K562 (cell line): ENCODE measurements at regions not wholly inside any gene's neighbourhood (a gene's known extent, or its start where the extent isn't known, plus 50 kb on each side); places are given as distances from the start of the nearest gene placed in this dataset.

ENCODE experiments used
- ATAC-seq: fragments of 200-7000 bp; cut with Tn5 transposase; 3 replicates; pipeline ENCODE4 v1.9.1; 2020; ENCODE audit warnings: moderate library complexity
- BruUV-seq: library from RNA; stranded (reverse); fragments of 400-500 nt; replicated peaks from 2 replicates; lab custom pipeline; 2021; lab: Mats Ljungman, UMichigan
- CTCF ChIA-PET: fragments of 300-600 bp; formaldehyde crosslinking; extraction: SDS; loops from one replicate; lab custom pipeline; 2021; ENCODE audit warnings: low intra/inter-chr PET ratio; lab: Yijun Ruan, JAX
- POLR2A ChIA-PET: fragments of 300-600, 350-650 bp; sonication (Branson Sonifier 250); formaldehyde crosslinking; extraction: SDS; loops from one replicate; lab custom pipeline; 2021; ENCODE audit warnings: antibody characterized with exemption, inconsistent platforms; lab: Yijun Ruan, JAX
- DNase-seq, 4 experiments: peaks; one replicate each; pipeline versions ENCODE4 v3.0.0 to v3.0.0-alpha.2; 2011 to 2018; ENCODE audit warnings: low spot score in 3 of 4, mixed read lengths in 3 of 4; ENCODE audit errors: extremely low read depth in 1 of 4
- FAIRE-seq: peaks from 2 replicates; lab custom pipeline; 2011; peaks lifted over from hg19 to GRCh38; lab: Jason Lieb, UNC
- H2AFZ ChIP-seq: 2 replicates; pipeline ENCODE4 v1.6.0; 2011; ENCODE audit warnings: low read depth, low read length, control low read depth, inconsistent platforms
- H3K27ac ChIP-seq: fragments of 200-600 bp; 3 replicates; pipeline ENCODE4 v1.8.0; 2011; ENCODE audit warnings: low read depth, mild to moderate bottlenecking, control low read depth, inconsistent platforms, low read length, moderate library complexity, mixed read lengths; ENCODE audit errors: extremely low read depth
- H3K27me3 ChIP-seq, 2 experiments: fragments of 300-600 bp in 1 of 2; 2 replicates in 1 of 2; 3 replicates in 1 of 2; pipeline versions ENCODE4 v1.6.0 to v1.8.0; 2011; ENCODE audit warnings: inconsistent platforms in 2 of 2, low read length in 2 of 2, mild to moderate bottlenecking in 1 of 2, mixed read lengths in 1 of 2, moderate library complexity in 1 of 2; ENCODE audit not compliant: control insufficient read depth in 2 of 2, insufficient read depth in 2 of 2
- H3K36me3 ChIP-seq: fragments of 300-600 bp; 3 replicates; pipeline ENCODE4 v1.8.0; 2011; ENCODE audit warnings: mild to moderate bottlenecking, low read length, inconsistent platforms; ENCODE audit not compliant: control insufficient read depth, insufficient read depth
- H3K4me1 ChIP-seq, 2 experiments: fragments of 200-600 bp in 1 of 2; replicated peaks in 1 of 2; 2 replicates in 1 of 2; 3 replicates in 1 of 2; pipeline versions ENCODE4 v1.5.1 to v1.8.0; 2011; ENCODE audit warnings: inconsistent platforms in 2 of 2, low read length in 2 of 2, mild to moderate bottlenecking in 1 of 2, mixed read lengths in 1 of 2, moderate library complexity in 1 of 2; ENCODE audit not compliant: control insufficient read depth in 2 of 2, insufficient read depth in 2 of 2
- H3K4me2 ChIP-seq: 2 replicates; pipeline ENCODE4 v1.6.1; 2011; ENCODE audit warnings: low read length, control low read depth, inconsistent platforms, mixed read lengths; ENCODE audit not compliant: insufficient read depth
- H3K4me3 ChIP-seq: fragments of 200-600 bp; sonication (generic), shearing (Covaris generic); 2 replicates; pipeline ENCODE4 v1.5.1; 2016; ENCODE audit warnings: control low read depth, inconsistent platforms
- H3K79me2 ChIP-seq: fragments of 200-600 bp; 3 replicates; pipeline ENCODE4 v1.8.0; 2011; ENCODE audit warnings: low read length, inconsistent platforms; ENCODE audit not compliant: control insufficient read depth, insufficient read depth
- H3K9ac ChIP-seq, 2 experiments: 2 replicates each; pipeline versions ENCODE4 v1.6.0 to v1.6.1; 2011; ENCODE audit warnings: low read depth in 2 of 2, low read length in 2 of 2, control low read depth in 1 of 2, inconsistent platforms in 1 of 2, mild to moderate bottlenecking in 1 of 2, mixed read lengths in 1 of 2; ENCODE audit not compliant: insufficient read depth in 1 of 2
- H3K9me1 ChIP-seq: one replicate; pipeline ENCODE4 v1.6.0; 2011; ENCODE audit warnings: inconsistent platforms, mild to moderate bottlenecking, low read length, moderate library complexity; ENCODE audit not compliant: control insufficient read depth, insufficient read depth
- H3K9me3 ChIP-seq: replicated peaks from 2 replicates; pipeline ENCODE4 v1.5.1; 2011; ENCODE audit warnings: low read depth, low read length, inconsistent platforms; ENCODE audit not compliant: control insufficient read depth, insufficient read depth
- H4K20me1 ChIP-seq: replicated peaks from 2 replicates; pipeline ENCODE4 v1.6.1; 2011; ENCODE audit warnings: low read length, inconsistent platforms, mixed read lengths; ENCODE audit not compliant: control insufficient read depth, insufficient read depth
- BDP1 ChIP-seq: IDR thresholded peaks from 3 replicates; pipeline ENCODE4 v1.6.1; 2011; ENCODE audit not compliant: insufficient read length, insufficient read depth
- TEAD4 ChIP-seq, 2 experiments: sonication (generic) in 1 of 2; formaldehyde crosslinking in 1 of 2; IDR thresholded peaks; 2 replicates each; pipeline versions ENCODE4 v1.6.1 to v1.8.0; 2012 to 2022; ENCODE audit warnings: borderline replicate concordance in 1 of 2, inconsistent platforms in 1 of 2, low read length in 1 of 2, mild to moderate bottlenecking in 1 of 2, missing genetic modification reagents in 1 of 2
- WGBS: fragments of 100-300 bp; shearing (Covaris generic); methylation state at CpG from one replicate; pipeline ENCODE4 v1.1.6; 2016; ENCODE audit warnings: low coverage, mixed read lengths; ENCODE audit not compliant: insufficient coverage; ENCODE audit errors: missing lambda C conversion rate; 5-methylcytosine and 5-hydroxymethylcytosine counted together
- in situ Hi-C: fragments of 300-500 bp; cut with MboI; formaldehyde crosslinking; loops from 4 replicates; pipeline ENCODE4 v1.15.0; 2018; ENCODE audit warnings: inconsistent platforms, mixed read lengths
- intact Hi-C: fragments of 100-400 bp; cut with micrococcal nuclease; formaldehyde crosslinking; loops from 2 replicates; pipeline ENCODE4 v1.14.2; 2022
- TF ChIP-seq, protein P1 (sequence below), 2 experiments: fragments of 450-650 bp; IDR thresholded peaks; 2 replicates each; pipeline ENCODE4 v1.6.1; 2016; ENCODE audit warnings: mild to moderate bottlenecking in 2 of 2, borderline replicate concordance in 1 of 2, low read depth in 1 of 2, moderate library complexity in 1 of 2
- TF ChIP-seq, protein P2 (sequence below): fragments of 450-650 bp; IDR thresholded peaks from 2 replicates; pipeline ENCODE4 v1.6.1; 2016; ENCODE audit warnings: low read depth, mild to moderate bottlenecking, moderate library complexity
- TF ChIP-seq, protein P3 (sequence below): sonication (generic); formaldehyde crosslinking; IDR thresholded peaks from 2 replicates; pipeline ENCODE4 v1.8.0; 2023; ENCODE audit warnings: mild to moderate bottlenecking, missing genetic modification reagents
- TF ChIP-seq, protein P4 (sequence below): fragments of 450-650 bp; formaldehyde crosslinking; IDR thresholded peaks from 2 replicates; pipeline ENCODE4 v1.4.0; 2022; ENCODE audit warnings: missing genetic modification characterization

DNA sequence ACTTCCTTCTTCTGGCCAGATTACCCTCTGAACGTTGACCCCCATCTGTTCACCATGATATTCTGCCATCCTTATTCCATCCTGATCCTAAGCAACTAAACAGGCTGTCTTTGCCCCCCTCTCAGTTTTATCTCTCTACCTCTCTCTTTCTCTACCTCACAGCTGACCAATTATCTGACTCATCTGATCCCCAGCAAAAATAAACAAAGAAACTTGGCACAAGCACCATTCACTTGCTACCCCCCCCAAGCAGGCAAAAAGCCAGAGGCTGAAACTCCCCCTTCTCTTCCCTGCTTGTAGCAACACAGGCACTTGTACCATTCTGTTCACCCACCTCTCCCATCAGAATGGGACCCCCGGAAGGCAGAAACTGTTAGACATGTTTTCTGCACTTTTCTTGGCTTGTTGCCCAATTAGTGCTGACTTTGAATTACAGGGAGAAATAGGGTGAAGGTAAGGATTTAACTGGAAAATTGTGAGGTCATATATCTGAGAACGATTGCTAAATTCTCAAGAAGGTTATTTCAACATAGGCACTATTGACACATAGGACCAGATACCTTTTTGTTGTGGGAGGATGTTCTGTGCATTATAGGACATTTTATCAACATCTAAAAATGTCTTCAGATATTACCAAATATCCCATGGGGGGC is 163.2 kb downstream of the TOX3 start:
- H3K79me2 ChIP-seq = no peaks in the 10 kb centered on the region
- FAIRE-seq = no peak
- H3K36me3 ChIP-seq = no peaks in the 10 kb centered on the region
- no peaks in the 10 kb centered on the region for H4K20me1 ChIP-seq
- 0% methylated on average over 2 of the region's 3 CpGs for WGBS
- no peak overlapping the region for H2AFZ ChIP-seq
- no peak overlapping the region for H3K4me3 ChIP-seq
- no peak overlapping the region for H3K27ac ChIP-seq
- DNase-seq = no peak
- BruUV-seq = no TSS peak
- H3K27me3 ChIP-seq = no peaks in the 10 kb centered on the region
- no peaks in the 10 kb centered on the region for H3K9me1 ChIP-seq
- H3K4me1 ChIP-seq = no peaks in the 10 kb centered on the region
- POLR2A ChIA-PET = no interaction called here
- H3K4me2 ChIP-seq = no peak overlapping the region
- CTCF ChIA-PET = no interaction called here
- no peak overlapping the region for H3K9ac ChIP-seq
- H3K9me3 ChIP-seq = no peaks in the 10 kb centered on the region
- in situ Hi-C loops (no loop called here), intact Hi-C loops (no loop called here)
- no peak for ATAC-seq
- TF ChIP-seq, protein P1, sequence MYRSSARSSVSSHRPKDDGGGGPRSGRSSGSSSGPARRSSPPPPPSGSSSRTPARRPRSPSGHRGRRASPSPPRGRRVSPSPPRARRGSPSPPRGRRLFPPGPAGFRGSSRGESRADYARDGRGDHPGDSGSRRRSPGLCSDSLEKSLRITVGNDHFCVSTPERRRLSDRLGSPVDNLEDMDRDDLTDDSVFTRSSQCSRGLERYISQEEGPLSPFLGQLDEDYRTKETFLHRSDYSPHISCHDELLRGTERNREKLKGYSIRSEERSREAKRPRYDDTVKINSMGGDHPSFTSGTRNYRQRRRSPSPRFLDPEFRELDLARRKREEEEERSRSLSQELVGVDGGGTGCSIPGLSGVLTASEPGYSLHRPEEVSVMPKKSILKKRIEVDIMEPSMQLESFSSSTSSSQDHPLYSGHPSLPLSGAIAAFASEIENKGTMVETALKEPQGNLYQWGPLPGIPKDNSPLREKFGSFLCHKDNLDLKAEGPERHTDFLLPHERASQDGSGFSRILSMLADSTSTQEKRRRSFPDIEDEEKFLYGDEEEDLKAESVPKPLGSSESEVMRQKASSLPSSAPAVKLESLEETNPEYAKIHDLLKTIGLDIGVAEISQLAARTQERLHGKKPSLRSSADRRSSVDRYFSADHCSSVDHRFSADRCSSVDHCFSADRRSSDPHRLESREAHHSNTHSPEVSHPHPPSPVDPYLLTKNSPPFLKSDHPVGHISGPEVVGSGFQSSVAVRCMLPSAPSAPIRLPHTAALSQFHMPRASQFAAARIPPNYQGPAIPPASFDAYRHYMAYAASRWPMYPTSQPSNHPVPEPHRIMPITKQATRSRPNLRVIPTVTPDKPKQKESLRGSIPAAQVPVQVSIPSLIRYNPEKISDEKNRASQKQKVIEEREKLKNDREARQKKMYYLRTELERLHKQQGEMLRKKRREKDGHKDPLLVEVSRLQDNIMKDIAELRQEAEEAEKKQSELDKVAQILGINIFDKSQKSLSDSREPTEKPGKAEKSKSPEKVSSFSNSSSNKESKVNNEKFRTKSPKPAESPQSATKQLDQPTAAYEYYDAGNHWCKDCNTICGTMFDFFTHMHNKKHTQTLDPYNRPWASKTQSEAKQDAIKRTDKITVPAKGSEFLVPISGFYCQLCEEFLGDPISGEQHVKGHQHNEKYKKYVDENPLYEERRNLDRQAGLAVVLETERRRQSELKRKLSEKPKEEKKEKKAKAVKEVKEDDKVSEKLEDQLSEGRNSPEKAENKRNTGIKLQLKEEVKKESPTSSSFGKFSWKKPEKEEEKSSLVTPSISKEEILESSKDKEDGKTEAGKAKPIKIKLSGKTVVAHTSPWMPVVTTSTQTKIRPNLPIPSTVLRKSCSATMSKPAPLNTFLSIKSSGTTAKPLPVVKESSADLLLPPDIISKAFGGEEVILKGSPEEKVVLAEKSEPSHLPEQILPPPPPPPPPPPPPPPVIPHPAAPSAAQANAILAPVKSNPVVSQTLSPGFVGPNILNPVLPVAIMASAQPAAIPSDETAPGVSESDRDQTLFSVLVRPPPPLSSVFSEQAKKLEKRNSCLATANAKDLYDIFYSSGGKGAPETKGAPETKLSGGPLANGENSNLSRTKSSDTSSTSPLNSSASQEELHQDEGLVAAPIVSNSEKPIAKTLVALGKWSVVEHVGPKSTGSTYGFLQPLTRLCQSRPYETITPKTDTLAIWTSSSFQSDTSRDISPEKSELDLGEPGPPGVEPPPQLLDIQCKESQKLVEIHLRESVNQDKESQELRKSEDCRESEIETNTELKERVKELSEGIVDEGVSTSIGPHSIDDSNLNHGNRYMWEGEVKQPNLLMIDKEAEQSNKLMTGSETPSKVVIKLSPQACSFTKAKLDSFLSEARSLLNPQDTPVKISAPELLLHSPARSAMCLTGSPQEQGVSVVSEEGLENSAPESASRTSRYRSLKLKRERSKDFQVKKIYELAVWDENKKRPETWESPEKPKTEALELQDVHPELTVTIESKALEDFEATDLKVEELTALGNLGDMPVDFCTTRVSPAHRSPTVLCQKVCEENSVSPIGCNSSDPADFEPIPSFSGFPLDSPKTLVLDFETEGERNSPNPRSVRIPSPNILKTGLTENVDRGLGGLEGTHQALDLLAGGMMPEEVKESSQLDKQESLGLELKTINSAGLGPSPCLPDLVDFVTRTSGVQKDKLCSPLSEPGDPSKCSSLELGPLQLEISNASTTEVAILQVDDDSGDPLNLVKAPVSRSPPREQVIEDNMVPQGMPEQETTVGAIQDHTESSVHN (IDR thresholded peaks at IDR 0.05; ENCODE audit: borderline replicate concordance in 1 of 2, low read depth in 1 of 2) = no peak
- TF ChIP-seq, protein P2, sequence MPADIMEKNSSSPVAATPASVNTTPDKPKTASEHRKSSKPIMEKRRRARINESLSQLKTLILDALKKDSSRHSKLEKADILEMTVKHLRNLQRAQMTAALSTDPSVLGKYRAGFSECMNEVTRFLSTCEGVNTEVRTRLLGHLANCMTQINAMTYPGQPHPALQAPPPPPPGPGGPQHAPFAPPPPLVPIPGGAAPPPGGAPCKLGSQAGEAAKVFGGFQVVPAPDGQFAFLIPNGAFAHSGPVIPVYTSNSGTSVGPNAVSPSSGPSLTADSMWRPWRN = no peak
- TF ChIP-seq BDP1 (no peak), TEAD4 (IDR thresholded peaks at IDR 0.05; ENCODE audit: low read length) (no peak), TEAD4 (CRISPR knock-in tag; IDR thresholded peaks at IDR 0.05; ENCODE audit: borderline replicate concordance) (no peak)
- TF ChIP-seq, protein P3, sequence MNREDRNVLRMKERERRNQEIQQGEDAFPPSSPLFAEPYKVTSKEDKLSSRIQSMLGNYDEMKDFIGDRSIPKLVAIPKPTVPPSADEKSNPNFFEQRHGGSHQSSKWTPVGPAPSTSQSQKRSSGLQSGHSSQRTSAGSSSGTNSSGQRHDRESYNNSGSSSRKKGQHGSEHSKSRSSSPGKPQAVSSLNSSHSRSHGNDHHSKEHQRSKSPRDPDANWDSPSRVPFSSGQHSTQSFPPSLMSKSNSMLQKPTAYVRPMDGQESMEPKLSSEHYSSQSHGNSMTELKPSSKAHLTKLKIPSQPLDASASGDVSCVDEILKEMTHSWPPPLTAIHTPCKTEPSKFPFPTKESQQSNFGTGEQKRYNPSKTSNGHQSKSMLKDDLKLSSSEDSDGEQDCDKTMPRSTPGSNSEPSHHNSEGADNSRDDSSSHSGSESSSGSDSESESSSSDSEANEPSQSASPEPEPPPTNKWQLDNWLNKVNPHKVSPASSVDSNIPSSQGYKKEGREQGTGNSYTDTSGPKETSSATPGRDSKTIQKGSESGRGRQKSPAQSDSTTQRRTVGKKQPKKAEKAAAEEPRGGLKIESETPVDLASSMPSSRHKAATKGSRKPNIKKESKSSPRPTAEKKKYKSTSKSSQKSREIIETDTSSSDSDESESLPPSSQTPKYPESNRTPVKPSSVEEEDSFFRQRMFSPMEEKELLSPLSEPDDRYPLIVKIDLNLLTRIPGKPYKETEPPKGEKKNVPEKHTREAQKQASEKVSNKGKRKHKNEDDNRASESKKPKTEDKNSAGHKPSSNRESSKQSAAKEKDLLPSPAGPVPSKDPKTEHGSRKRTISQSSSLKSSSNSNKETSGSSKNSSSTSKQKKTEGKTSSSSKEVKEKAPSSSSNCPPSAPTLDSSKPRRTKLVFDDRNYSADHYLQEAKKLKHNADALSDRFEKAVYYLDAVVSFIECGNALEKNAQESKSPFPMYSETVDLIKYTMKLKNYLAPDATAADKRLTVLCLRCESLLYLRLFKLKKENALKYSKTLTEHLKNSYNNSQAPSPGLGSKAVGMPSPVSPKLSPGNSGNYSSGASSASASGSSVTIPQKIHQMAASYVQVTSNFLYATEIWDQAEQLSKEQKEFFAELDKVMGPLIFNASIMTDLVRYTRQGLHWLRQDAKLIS (CRISPR knock-in tag) = no peak
- TF ChIP-seq, protein P4, sequence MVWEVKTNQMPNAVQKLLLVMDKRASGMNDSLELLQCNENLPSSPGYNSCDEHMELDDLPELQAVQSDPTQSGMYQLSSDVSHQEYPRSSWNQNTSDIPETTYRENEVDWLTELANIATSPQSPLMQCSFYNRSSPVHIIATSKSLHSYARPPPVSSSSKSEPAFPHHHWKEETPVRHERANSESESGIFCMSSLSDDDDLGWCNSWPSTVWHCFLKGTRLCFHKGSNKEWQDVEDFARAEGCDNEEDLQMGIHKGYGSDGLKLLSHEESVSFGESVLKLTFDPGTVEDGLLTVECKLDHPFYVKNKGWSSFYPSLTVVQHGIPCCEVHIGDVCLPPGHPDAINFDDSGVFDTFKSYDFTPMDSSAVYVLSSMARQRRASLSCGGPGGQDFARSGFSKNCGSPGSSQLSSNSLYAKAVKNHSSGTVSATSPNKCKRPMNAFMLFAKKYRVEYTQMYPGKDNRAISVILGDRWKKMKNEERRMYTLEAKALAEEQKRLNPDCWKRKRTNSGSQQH (CRISPR knock-in tag) = no peak
